ENCODE measurements at regions not wholly inside any gene's neighbourhood (a gene's known extent, or its start where the extent isn't known, plus 50 kb on each side); places are given as distances from the start of the nearest gene placed in this dataset.

- ChIA-PET CTCF (no interaction called here), POLR2A (no interaction called here)
- H3K27ac ChIP-seq (ENCODE audit: insufficient read depth, low read depth, low read length): no peak overlapping the region
- intact Hi-C loops (cut with micrococcal nuclease): no loop called here
- no peaks in the 10 kb centered on the region for H3K9me3 ChIP-seq (replicated peaks; ENCODE audit: control insufficient read depth, insufficient read depth, low read length)
- dilution Hi-C loops (cut with MboI; ENCODE audit: extremely low pct_ligation_motif_present, low sequenced_read_pairs): no loop called here
- H3K27me3 ChIP-seq (ENCODE audit: control insufficient read depth in 2 of 2, insufficient read depth in 2 of 2, low read length in 2 of 2): no peaks in the 10 kb centered on the region
- H3K4me3 ChIP-seq (replicated peaks in 1 of 3; ENCODE audit: insufficient read depth in 1 of 3, low read depth in 1 of 3, low read length in 3 of 3): no peak overlapping the region
- H3K36me3 ChIP-seq (ENCODE audit: control insufficient read depth in 2 of 2, extremely low read depth in 1 of 2, insufficient read depth in 2 of 2, low read length in 2 of 2): no peaks in the 10 kb centered on the region
- no peak overlapping the region for H2AFZ ChIP-seq (ENCODE audit: low read depth, low read length)
- TF ChIP-seq EZH2 (IDR thresholded peaks at IDR 0.05; ENCODE audit: borderline replicate concordance, low read depth, low read length, severe bottlenecking) (no peak), MAX (IDR thresholded peaks at IDR 0.05; ENCODE audit: insufficient read depth, insufficient read length) (no peak), POLR2A (IDR thresholded peaks at IDR 0.05; ENCODE audit: low read depth, low read length) (no peak), POLR2AphosphoS5 (IDR thresholded peaks at IDR 0.05; ENCODE audit: insufficient read depth, low read depth, low read length) (no peak), JUN (IDR thresholded peaks at IDR 0.05; ENCODE audit: borderline replicate concordance, insufficient read depth, insufficient read length, low read depth) (no peak), CTCF (IDR thresholded peaks at IDR 0.05; ENCODE audit: extremely low read depth in 1 of 2, insufficient read depth in 1 of 2, low read depth in 1 of 2, low read length in 2 of 2) (no peak)
- H3K9me1 ChIP-seq (replicated peaks; ENCODE audit: control insufficient read depth, extremely low read depth, insufficient read depth, low read length): no peaks in the 10 kb centered on the region
- H3K4me1 ChIP-seq (ENCODE audit: control insufficient read depth, extremely low read depth, insufficient read depth, low read length): no peaks in the 10 kb centered on the region
- no TSS peak for BruUV-seq (replicated peaks)
- H3K9ac ChIP-seq (replicated peaks; ENCODE audit: extremely low read depth, insufficient read depth, low read length): no peak overlapping the region
- H4K20me1 ChIP-seq (replicated peaks; ENCODE audit: control insufficient read depth, extremely low read depth, insufficient read depth, low read length): no peaks in the 10 kb centered on the region
- no peak overlapping the region for H3K4me2 ChIP-seq (ENCODE audit: insufficient read depth, low read length)
- FAIRE-seq: no peak
- H3K79me2 ChIP-seq (ENCODE audit: control insufficient read depth, insufficient read depth, low read length): no peaks in the 10 kb centered on the region
- DNase-seq (ENCODE audit: low read depth, low spot score): no peak
These were observed 740.9 kb downstream of the GALC start for GRCh38 chr14:87252103-87252502.

- Histone ChIP-seq H3K79me2 (ENCODE audit: control insufficient read depth, insufficient read depth, low read length) (no peaks in the 10 kb centered on the region), H3K4me3 (replicated peaks in 1 of 3; ENCODE audit: insufficient read depth in 1 of 3, low read depth in 1 of 3, low read length in 3 of 3) (no peak overlapping the region), H3K36me3 (ENCODE audit: control insufficient read depth in 2 of 2, extremely low read depth in 1 of 2, insufficient read depth in 2 of 2, low read length in 2 of 2) (no peaks in the 10 kb centered on the region), H3K9ac (replicated peaks; ENCODE audit: extremely low read depth, insufficient read depth, low read length) (no peak overlapping the region), H3K27me3 (ENCODE audit: control insufficient read depth in 2 of 2, insufficient read depth in 2 of 2, low read length in 2 of 2) (no peaks in the 10 kb centered on the region), H3K9me1 (replicated peaks; ENCODE audit: control insufficient read depth, extremely low read depth, insufficient read depth, low read length) (no peaks in the 10 kb centered on the region), H4K20me1 (replicated peaks; ENCODE audit: control insufficient read depth, extremely low read depth, insufficient read depth, low read length) (no peaks in the 10 kb centered on the region), H3K4me1 (ENCODE audit: control insufficient read depth, extremely low read depth, insufficient read depth, low read length) (no peaks in the 10 kb centered on the region), H3K4me2 (ENCODE audit: insufficient read depth, low read length) (no peak overlapping the region), H3K9me3 (replicated peaks; ENCODE audit: control insufficient read depth, insufficient read depth, low read length) (no peaks in the 10 kb centered on the region), H2AFZ (ENCODE audit: low read depth, low read length) (no peak overlapping the region), H3K27ac (ENCODE audit: insufficient read depth, low read depth, low read length) (no peak overlapping the region)
- FAIRE-seq (no peak), DNase-seq (ENCODE audit: low read depth, low spot score) (no peak)
- dilution Hi-C loops (cut with MboI; ENCODE audit: extremely low pct_ligation_motif_present, low sequenced_read_pairs) (no loop called here), intact Hi-C loops (cut with micrococcal nuclease) (no loop called here)
- no TSS peak for BruUV-seq (replicated peaks)
- TF ChIP-seq POLR2AphosphoS5 (IDR thresholded peaks at IDR 0.05; ENCODE audit: insufficient read depth, low read depth, low read length) (no peak), GATA2 (IDR thresholded peaks at IDR 0.05; ENCODE audit: insufficient read depth, insufficient read length, low read depth, low read length) (no peak), POLR2A (IDR thresholded peaks at IDR 0.05; ENCODE audit: low read depth, low read length) (no peak), JUN (IDR thresholded peaks at IDR 0.05; ENCODE audit: borderline replicate concordance, insufficient read depth, insufficient read length, low read depth) (no peak), MYC (IDR thresholded peaks at IDR 0.05; ENCODE audit: low read depth, low read length) (no peak)
- ChIA-PET CTCF (no interaction called here), POLR2A (no interaction called here)
These were observed 742.0 kb downstream of the GALC start for GRCh38 chr14:87251011-87251410.
